Neural cell (in vitro differentiated cells): ENCODE measurements at regions not wholly inside any gene's neighbourhood (a gene's known extent, or its start where the extent isn't known, plus 50 kb on each side); places are given as distances from the start of the nearest gene placed in this dataset.

Source experiments
- H2AFZ ChIP-seq: fragments of 200-600, 300-800 bp; sonication (generic), shearing (Covaris generic); 2 replicates; pipeline ENCODE4 v1.6.0; 2014; ENCODE audit warnings: low read depth, mild to moderate bottlenecking, antibody characterized with exemption, low read length, moderate library complexity
- H3F3A ChIP-seq: fragments of 200-600 bp; shearing (Covaris generic); 2 replicates; pipeline ENCODE4 v1.6.1; 2016; ENCODE audit warnings: mild to moderate bottlenecking, moderate library complexity, mixed read lengths, antibody characterized with exemption, low read length; ENCODE audit not compliant: insufficient read depth, poor library complexity, severe bottlenecking
- H3K27ac ChIP-seq: fragments of 200-600, 300-800 bp; sonication (generic), shearing (Covaris generic); 2 replicates; pipeline ENCODE4 v1.5.1; 2014; ENCODE audit warnings: mild to moderate bottlenecking, low read length, moderate library complexity
- H3K27me3 ChIP-seq: fragments of 300-800, 200-600 bp; sonication (generic), shearing (Covaris generic); 2 replicates; pipeline ENCODE4 v1.6.0; 2014; ENCODE audit warnings: mild to moderate bottlenecking, low read depth, low read length, moderate library complexity; ENCODE audit not compliant: insufficient read depth
- H3K36me3 ChIP-seq: fragments of 300-800, 200-600 bp; sonication (generic), shearing (Covaris generic); 2 replicates; pipeline ENCODE4 v1.5.1; 2014; ENCODE audit warnings: mild to moderate bottlenecking, antibody characterized with exemption, low read length, moderate library complexity; ENCODE audit not compliant: insufficient read depth
- H3K4me2 ChIP-seq: fragments of 300-800, 200-600 bp; sonication (generic), shearing (Covaris generic); 2 replicates; pipeline ENCODE4 v1.6.0; 2014; ENCODE audit warnings: mild to moderate bottlenecking, low read length
- H3K4me3 ChIP-seq: fragments of 300-800, 200-600 bp; sonication (generic), shearing (Covaris generic); 2 replicates; pipeline ENCODE4 v1.5.1; 2014; ENCODE audit warnings: mild to moderate bottlenecking, low read length, moderate library complexity
- H3K79me2 ChIP-seq: fragments of 200-600 bp; shearing (Covaris generic); replicated peaks from 2 replicates; pipeline ENCODE4 v1.6.0; 2014; ENCODE audit warnings: mild to moderate bottlenecking, low read length, moderate library complexity; ENCODE audit not compliant: insufficient read depth
- H3K9ac ChIP-seq: fragments of 300-800, 200-600 bp; sonication (generic), shearing (Covaris generic); 2 replicates; pipeline ENCODE4 v1.6.1; 2016; ENCODE audit warnings: mild to moderate bottlenecking, low read length, mixed read lengths
- H3K9me2 ChIP-seq: fragments of 200-600 bp; shearing (Covaris generic); 2 replicates; pipeline ENCODE4 v1.6.1; 2016; ENCODE audit warnings: mild to moderate bottlenecking, low read length, mixed read lengths; ENCODE audit not compliant: insufficient read depth
- H3K9me3 ChIP-seq: fragments of 200-600, 300-800 bp; sonication (generic), shearing (Covaris generic); 2 replicates; pipeline ENCODE4 v1.6.1; 2016; ENCODE audit warnings: mild to moderate bottlenecking, mixed run types, low read length, moderate library complexity, mixed read lengths
- H4K20me1 ChIP-seq: fragments of 200-600 bp; shearing (Covaris generic); 2 replicates; pipeline ENCODE4 v1.6.1; 2016; ENCODE audit warnings: mild to moderate bottlenecking, mixed run types; ENCODE audit not compliant: insufficient read depth
- EP300 ChIP-seq: fragments of 450-650 bp; conservative IDR thresholded peaks from 2 replicates; pipeline ENCODE4 v1.6.1; 2014; ENCODE audit warnings: antibody characterized with exemption, mild to moderate bottlenecking, moderate library complexity; ENCODE audit not compliant: poor library complexity, severe bottlenecking
- EZH2 ChIP-seq: fragments of 200-600, 300-800 bp; shearing (Covaris generic), sonication (generic); IDR thresholded peaks from 2 replicates; pipeline ENCODE4 v1.6.1; 2014; ENCODE audit warnings: antibody characterized with exemption, low read length, borderline replicate concordance, mild to moderate bottlenecking; ENCODE audit not compliant: insufficient read depth, poor library complexity, severe bottlenecking
- MXI1 ChIP-seq: fragments of 450-650 bp; conservative IDR thresholded peaks from 2 replicates; pipeline ENCODE4 v1.6.1; 2014; ENCODE audit warnings: antibody characterized with exemption, mild to moderate bottlenecking; ENCODE audit not compliant: poor library complexity, severe bottlenecking
- POLR2AphosphoS5 ChIP-seq: IDR thresholded peaks from 2 replicates; pipeline ENCODE4 v1.6.1; 2012
- RAD21 ChIP-seq: fragments of 450-650 bp; conservative IDR thresholded peaks from 2 replicates; pipeline ENCODE4 v1.6.1; 2014; ENCODE audit warnings: antibody characterized with exemption, mild to moderate bottlenecking, moderate library complexity
- SMC3 ChIP-seq: fragments of 450-650 bp; conservative IDR thresholded peaks from 2 replicates; pipeline ENCODE4 v1.6.1; 2014; ENCODE audit warnings: antibody characterized with exemption, mild to moderate bottlenecking, moderate library complexity; ENCODE audit not compliant: poor library complexity
- TAF1 ChIP-seq: IDR thresholded peaks from 2 replicates; pipeline ENCODE4 v1.6.1; 2012; ENCODE audit warnings: low read depth
- TF ChIP-seq, protein P1 (sequence below): IDR thresholded peaks from 2 replicates; pipeline ENCODE4 v1.6.1; 2012; ENCODE audit warnings: borderline replicate concordance
- TF ChIP-seq, protein P2 (sequence below): fragments of 450-650 bp; IDR thresholded peaks from 2 replicates; pipeline ENCODE4 v1.5.1; 2014; ENCODE audit warnings: antibody characterized with exemption, mild to moderate bottlenecking, moderate library complexity; ENCODE audit not compliant: poor library complexity, severe bottlenecking

DNA sequence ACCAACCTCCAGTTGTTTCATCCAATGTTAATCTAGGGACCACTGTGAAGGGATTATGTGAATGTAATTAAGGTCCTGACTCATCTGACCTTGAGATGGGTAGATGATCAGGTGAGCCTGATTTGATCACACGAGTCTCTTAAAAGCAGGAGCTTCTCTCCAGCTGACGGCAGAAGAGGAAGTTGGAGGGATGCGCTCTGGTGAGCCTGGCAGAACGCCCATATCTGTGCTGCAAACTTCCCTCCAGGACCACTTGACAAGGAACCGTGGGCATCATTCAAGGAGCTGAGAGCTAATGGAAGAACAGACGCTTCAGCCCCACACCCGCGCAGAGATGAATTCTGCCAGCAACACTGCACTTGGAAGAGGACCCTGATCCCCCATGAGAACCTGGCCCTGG is 642.4 kb downstream of the TNS3 start:
- Histone ChIP-seq H3K9me3 (no peaks in the 10 kb centered on the region), H3K4me2 (no peak overlapping the region), H3K9me2 (no peaks in the 10 kb centered on the region), H3F3A (no peaks in the 10 kb centered on the region), H3K9ac (no peak overlapping the region), H2AFZ (no peak overlapping the region), H3K36me3 (no peaks in the 10 kb centered on the region), H3K79me2 (no peaks in the 10 kb centered on the region), H4K20me1 (no peaks in the 10 kb centered on the region), H3K4me3 (no peak overlapping the region), H3K27me3 (no peaks in the 10 kb centered on the region), H3K27ac (no peak overlapping the region)
- TF ChIP-seq TAF1: no peak
- TF ChIP-seq, protein P1, sequence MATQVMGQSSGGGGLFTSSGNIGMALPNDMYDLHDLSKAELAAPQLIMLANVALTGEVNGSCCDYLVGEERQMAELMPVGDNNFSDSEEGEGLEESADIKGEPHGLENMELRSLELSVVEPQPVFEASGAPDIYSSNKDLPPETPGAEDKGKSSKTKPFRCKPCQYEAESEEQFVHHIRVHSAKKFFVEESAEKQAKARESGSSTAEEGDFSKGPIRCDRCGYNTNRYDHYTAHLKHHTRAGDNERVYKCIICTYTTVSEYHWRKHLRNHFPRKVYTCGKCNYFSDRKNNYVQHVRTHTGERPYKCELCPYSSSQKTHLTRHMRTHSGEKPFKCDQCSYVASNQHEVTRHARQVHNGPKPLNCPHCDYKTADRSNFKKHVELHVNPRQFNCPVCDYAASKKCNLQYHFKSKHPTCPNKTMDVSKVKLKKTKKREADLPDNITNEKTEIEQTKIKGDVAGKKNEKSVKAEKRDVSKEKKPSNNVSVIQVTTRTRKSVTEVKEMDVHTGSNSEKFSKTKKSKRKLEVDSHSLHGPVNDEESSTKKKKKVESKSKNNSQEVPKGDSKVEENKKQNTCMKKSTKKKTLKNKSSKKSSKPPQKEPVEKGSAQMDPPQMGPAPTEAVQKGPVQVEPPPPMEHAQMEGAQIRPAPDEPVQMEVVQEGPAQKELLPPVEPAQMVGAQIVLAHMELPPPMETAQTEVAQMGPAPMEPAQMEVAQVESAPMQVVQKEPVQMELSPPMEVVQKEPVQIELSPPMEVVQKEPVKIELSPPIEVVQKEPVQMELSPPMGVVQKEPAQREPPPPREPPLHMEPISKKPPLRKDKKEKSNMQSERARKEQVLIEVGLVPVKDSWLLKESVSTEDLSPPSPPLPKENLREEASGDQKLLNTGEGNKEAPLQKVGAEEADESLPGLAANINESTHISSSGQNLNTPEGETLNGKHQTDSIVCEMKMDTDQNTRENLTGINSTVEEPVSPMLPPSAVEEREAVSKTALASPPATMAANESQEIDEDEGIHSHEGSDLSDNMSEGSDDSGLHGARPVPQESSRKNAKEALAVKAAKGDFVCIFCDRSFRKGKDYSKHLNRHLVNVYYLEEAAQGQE: no peak
- no peak for TF ChIP-seq SMC3
- TF ChIP-seq, protein P2, sequence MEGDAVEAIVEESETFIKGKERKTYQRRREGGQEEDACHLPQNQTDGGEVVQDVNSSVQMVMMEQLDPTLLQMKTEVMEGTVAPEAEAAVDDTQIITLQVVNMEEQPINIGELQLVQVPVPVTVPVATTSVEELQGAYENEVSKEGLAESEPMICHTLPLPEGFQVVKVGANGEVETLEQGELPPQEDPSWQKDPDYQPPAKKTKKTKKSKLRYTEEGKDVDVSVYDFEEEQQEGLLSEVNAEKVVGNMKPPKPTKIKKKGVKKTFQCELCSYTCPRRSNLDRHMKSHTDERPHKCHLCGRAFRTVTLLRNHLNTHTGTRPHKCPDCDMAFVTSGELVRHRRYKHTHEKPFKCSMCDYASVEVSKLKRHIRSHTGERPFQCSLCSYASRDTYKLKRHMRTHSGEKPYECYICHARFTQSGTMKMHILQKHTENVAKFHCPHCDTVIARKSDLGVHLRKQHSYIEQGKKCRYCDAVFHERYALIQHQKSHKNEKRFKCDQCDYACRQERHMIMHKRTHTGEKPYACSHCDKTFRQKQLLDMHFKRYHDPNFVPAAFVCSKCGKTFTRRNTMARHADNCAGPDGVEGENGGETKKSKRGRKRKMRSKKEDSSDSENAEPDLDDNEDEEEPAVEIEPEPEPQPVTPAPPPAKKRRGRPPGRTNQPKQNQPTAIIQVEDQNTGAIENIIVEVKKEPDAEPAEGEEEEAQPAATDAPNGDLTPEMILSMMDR: no peak
- no peak for TF ChIP-seq EP300
- no peak for TF ChIP-seq EZH2
- TF ChIP-seq MXI1: no peak
- TF ChIP-seq POLR2AphosphoS5: no peak
- no peak for TF ChIP-seq RAD21

DNA sequence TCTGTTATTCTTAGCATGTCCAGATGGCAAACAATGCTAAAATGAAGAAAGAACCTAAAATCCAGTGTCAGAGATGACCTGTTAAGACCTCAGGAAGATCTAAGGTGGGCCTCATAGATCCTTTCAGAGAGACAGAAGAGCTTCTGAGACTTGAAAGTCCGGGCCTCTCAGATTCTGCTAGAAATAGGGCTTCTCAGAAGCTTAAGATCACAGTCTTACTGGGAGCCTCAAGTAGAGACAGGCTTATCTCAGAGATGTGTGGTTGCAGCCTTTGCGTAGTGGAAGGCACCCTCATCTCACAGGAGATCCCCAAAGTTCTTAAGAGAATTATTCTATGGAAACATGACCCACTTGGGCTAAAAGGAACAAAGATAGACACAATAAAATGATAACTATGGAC is 642.8 kb downstream of the TNS3 start:
- no peak overlapping the region for H3K27ac ChIP-seq
- H3K79me2 ChIP-seq: no peaks in the 10 kb centered on the region
- no peaks in the 10 kb centered on the region for H3K9me2 ChIP-seq
- H3F3A ChIP-seq: no peaks in the 10 kb centered on the region
- H2AFZ ChIP-seq: no peak overlapping the region
- H3K9ac ChIP-seq: no peak overlapping the region
- no peak overlapping the region for H3K4me3 ChIP-seq
- no peaks in the 10 kb centered on the region for H3K27me3 ChIP-seq
- no peak overlapping the region for H3K4me2 ChIP-seq
- H4K20me1 ChIP-seq: no peaks in the 10 kb centered on the region
- TF ChIP-seq EZH2 (no peak), MXI1 (no peak), POLR2AphosphoS5 (no peak), RAD21 (no peak), TAF1 (no peak), EP300 (no peak), SMC3 (no peak)
- TF ChIP-seq, protein P2: no peak
- TF ChIP-seq, protein P1: no peak
- H3K36me3 ChIP-seq: no peaks in the 10 kb centered on the region
- H3K9me3 ChIP-seq: no peaks in the 10 kb centered on the region
